ENCODE measurements at regions not wholly inside any gene's neighbourhood (a gene's known extent, or its start where the extent isn't known, plus 50 kb on each side); places are given as distances from the start of the nearest gene placed in this dataset.

DNA sequence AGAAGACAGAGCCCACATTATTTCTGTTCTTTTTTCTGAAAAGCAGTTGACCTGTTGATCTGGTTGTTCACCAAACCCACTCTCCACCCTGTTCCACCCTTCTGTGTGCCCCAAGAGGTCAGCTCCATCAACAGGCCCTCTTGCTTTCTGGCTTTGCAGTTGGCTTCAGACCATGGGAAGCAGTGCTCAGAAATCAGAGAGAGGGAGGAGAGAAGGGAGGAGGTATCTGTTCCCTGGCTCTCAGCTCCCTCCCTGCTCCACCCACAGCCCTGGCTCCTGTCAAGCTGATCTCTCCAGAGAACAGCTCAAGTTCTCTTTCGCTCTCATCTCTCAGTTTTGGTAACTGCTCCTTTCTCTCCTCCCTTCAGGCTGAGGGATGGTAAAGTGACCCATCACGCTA is 144.2 kb upstream of the RAI14 start:
- no peak for DNase-seq

- no peak for DNase-seq
These were observed 140.0 kb upstream of the RAI14 start for GRCh38 chr5:34516166-34516565.

DNA sequence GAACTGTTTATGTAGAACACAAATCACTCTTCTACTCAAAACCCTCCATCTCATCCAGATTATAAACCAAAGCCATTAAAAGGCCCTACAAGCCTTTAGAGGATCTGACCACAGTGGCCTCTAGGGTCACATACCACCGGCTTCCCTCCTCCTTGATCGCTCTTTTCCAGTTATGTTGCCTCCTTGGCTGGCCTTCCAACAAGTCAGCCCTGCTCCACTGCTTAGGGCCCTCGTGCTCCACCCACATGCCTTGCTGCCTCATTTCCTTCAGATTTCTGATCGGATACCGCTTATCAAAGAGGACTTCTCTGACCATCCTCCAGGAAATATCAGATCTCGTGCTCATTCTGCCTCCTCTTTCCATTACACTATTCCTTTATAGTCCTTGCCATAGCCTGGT is 139.4 kb upstream of the RAI14 start:
- no peak for DNase-seq

- no peak for DNase-seq
These were observed 138.9 kb upstream of the RAI14 start for GRCh38 chr5:34517249-34517648.

DNA sequence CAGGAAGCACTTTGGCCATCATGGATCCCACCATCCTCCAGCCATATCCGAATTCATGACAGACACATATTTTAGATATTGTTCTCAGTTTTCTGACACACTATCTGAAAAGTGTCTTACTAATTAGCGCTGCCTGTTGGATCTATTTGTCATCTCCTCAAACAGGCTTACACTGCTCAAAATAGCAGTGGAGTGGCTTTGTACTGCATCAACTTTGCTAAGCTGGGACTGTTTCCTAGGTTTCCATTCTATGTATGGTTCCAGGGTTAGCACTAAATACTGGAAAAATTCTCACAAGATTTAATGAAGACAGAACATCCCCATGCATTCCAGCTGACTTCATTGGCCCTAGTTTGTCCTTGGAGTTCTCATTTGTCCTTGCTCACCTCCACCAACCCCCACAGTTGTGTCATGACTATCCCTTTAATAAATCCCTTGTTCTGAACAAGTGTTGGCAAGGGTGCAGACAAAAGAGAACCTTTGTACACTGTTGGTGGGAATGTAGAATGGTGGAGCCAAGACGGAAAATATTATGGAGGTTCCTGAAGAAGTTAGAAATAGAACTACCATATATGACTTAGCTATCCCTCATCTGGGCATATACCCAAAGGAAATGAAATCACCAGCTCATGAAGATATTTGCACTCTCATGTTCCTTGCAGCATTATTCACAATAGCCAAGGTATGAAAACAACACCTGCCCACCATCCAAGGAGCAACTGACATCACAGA is 136.5 kb upstream of the RAI14 start:
- DNase-seq: no peak

- peak; percentile 2 for DNase-seq
These were observed 134.4 kb upstream of the RAI14 start for GRCh38 chr5:34521628-34522290.

DNA sequence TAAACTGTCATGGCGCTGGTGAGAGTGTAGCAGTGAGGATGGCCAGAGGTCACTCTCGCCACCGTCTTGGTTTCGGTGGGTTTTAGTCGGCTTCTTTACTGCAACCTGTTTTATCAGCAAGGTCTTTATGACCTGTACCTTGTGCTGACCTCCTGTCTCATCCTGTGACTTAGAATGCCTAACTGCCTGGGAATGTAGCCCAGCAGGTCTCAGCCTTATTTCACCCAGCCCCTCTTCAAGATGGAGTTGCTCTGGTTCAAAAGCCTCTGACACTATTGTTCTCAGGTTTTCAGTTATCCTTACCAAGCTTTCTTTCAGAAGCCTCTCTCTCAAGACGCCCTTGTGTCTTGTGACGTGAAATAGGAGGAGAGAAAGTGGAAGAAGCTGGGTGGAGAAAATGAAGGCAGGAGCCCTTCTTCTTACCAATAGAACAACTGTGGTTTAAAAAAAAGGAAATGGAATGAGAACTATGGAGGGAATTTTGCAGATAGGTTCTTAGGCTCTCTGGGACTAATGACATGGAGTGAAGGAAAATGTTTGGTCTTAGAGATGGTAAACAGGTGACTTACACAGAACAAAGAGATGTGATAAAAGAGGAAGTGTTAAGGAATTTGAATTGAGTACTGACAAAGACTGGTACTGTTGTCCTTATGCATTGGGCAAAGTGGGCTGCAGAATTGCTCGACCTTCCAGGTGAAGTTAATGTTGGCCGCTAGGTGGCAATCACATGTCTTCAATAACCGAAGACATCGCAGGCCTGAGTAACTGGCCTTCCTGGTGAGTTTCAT is 133.3 kb upstream of the RAI14 start:
- DNase-seq: peak; percentile 61

DNA sequence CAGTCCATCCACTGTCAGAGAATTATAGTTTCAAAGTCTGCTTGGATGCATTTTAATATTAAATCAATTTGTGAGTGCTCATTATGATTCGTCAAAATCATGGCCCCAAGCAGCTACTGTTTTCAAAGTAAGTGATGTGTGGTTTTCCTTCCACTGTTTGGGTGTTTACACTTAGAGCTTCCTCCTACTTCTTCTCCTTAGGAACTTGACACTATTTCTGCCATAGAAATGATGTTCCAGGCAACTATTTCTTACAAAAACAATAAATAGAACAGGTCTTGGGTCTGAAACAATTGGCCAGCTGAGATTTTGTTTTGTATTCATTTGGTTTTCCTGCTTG is 132.8 kb upstream of the RAI14 start:
- no peak for DNase-seq

- no peak for DNase-seq
These were observed 132.0 kb upstream of the RAI14 start for GRCh38 chr5:34524123-34524522.

GRCh38 chr5:34525761-34526160 is 130.4 kb upstream of the RAI14 start:
- DNase-seq: no peak

DNA sequence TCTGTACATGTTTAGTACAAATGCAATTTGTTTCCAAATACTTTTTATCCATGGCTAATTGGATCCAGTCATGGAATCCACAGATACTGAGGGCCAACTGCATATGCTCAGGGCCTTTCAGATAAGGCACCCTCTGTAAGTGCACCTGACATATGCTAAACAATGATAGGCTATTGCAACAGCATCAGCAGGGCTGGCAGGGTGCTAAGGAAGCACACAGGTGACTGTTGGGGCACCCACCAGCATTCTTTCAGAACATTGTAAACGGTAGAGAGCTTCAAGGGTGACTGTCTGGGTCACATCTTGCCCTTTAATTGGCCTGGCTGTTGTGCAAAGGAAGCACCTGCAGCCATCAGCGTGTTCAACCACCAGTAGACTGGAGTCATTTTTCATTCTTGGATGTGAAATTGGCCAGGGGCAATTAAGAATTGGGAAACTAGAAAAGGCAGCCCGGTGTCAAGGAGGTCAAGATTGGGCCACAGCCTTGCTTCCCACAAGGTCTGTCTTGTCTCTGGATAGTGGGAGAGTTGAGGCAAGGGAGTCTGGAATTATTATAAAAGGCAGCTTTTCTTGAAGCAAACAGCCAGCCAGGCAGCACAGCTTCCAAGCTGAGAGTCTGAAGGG is 129.3 kb upstream of the RAI14 start:
- peak; percentile 2 for DNase-seq

DNA sequence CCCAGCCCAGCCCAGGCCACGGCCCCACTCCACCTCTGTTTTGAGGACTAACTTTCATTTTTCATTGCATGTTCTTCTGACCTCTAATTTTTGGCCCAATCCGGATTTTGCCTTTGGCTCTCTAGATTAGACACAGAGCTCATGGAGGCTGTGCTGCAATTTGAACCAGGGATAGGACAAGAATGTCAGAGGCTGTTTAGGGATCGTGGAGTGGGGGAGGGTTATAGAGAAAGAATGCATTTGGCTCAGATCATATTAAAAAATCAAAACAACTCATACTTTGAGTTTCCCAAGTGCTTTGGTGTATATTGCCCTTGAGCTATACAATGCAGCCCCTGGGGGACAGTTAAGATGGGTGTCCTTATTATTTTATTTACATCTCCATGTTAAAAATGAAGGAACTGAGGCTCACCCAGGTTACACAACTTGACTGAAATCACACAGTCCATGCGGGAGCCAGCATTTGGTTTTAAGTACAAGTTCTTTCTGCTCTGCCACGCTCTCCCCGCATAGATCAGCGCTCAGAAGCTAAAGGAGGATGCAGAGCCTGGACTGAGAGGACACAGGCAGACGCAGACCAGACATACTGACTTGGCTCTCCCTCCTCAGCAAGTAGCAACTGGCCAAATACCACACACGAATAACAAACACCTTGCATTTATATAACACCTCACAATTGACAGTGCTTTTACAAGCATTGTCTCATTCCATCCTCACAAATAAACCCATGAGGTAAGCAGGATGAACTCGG is 126.4 kb upstream of the RAI14 start:
- DNase-seq: no peak

DNA sequence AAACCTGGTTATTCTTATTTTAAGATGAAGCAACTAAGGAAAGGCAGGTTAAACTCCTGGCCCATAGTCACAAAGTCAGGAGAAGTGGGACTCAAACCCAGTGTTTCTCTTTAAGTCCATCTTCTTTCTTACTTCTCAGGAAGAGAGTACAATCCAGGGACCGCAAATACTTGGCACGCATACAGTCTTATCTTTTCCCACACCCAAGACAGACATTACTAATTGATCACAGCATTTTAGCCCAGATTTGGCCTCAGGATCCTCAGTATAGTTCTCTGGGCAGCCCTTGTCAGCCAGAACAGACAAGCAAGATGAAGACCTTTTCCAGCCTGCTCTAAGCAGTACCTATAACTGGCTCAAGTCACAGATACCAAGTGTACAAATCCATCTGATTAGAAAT is 125.5 kb upstream of the RAI14 start:
- DNase-seq: no peak

GRCh38 chr5:34531751-34532360 is 124.3 kb upstream of the RAI14 start:
- DNase-seq: no peak

- DNase-seq: no peak
These were observed 122.3 kb upstream of the RAI14 start for GRCh38 chr5:34533582-34534522.

- no peak for DNase-seq
These were observed 121.5 kb upstream of the RAI14 start for GRCh38 chr5:34534523-34535103.

- no peak for DNase-seq
These were observed 120.7 kb upstream of the RAI14 start for GRCh38 chr5:34535433-34535832.

DNA sequence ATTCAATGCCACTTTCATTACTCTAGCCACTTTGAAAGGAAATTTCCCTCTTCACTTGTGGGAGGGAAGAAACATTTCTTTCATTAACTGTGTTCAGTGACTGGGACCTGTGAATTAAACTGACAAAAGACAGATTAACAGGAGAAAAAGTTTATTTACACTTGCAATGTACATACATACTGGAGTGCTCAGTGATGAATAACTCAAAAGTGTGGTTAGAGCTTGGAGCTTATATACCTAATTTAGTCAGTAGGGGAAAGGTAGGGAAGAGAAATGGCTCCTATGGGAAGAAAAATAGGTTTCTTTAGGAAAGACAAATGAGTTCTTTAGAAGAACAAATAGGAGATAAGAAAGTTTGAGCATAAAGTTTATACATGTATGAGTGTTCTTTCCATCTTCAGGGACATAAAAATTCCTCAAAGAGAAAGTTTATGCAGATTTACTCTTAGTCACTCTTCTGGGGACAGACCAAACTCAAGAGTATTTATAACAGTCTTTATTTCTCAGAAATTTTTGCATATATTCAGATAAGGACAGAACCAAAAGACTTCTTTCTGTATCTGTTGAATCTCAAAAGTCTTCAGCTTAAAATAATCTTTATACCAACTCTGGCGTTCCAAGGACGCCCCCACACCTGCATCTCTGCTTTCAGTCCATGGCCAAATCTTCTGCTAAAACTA is 120.0 kb upstream of the RAI14 start:
- DNase-seq: no peak

DNA sequence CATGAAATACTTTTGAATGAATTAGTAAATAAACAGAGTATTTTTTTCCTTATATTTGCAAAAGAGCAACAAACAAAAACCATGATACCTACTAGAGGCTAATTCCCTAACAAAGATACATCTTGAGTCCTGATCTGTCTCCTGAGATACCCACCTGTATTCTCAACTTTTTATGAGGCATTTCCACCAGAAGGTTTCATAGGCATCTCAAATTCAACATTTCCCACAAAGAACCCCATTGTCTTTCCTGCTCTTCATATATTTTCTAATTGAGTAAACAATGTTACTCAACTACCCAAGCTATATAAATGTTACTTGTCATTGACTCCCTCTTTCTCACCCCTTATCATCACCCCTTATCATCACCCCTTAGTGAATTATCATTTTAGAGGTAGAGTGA is 119.4 kb upstream of the RAI14 start:
- DNase-seq: no peak

DNA sequence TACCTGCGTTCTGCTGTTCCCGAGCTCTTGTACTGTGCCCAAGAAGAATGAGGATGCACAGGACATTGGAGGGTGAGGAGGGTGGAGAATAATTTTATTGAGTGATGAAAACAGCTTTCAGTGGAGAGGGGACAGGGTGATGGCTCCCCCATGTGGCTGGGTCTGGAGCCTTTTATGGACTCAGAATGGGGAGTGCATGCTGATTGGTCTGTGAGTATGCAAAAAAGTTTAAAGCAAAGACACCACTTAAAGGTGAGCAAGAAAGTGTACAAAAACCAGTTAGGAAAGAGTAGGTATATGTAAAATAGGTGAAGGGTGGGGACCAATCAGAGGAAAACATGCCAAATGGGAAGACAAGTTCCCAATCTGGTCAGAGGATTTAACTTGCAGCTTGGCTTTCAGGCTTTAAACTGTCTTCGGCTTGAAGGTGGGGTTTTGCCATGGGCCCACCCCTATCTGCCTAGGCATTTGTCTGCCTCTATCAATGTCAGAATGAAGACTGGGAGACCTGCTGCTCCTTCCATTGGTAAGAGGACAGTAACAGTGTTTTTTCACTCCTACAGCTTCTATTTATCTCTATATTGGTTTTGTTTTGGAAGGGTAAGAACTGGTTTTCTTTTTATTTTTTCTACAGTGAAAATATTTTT is 118.0 kb upstream of the RAI14 start:
- DNase-seq: no peak

Measured in RPMI8226 (cell line).